NCI-H1092 treated with DMSO at 0.1 percent for 48 hours (cell line): ENCODE measurements at regions not wholly inside any gene's neighbourhood (a gene's known extent, or its start where the extent isn't known, plus 50 kb on each side); places are given as distances from the start of the nearest gene placed in this dataset.
"Not testable (repeated sequence)": the region's sequence is repeated elsewhere in the genome, so short reads cannot be mapped to it uniquely, and the experiment has no call there.

Source experiments
- DNase-seq: peaks from one replicate; lab custom pipeline; 2025; lab: John Stamatoyannopoulos, UW

DNA sequence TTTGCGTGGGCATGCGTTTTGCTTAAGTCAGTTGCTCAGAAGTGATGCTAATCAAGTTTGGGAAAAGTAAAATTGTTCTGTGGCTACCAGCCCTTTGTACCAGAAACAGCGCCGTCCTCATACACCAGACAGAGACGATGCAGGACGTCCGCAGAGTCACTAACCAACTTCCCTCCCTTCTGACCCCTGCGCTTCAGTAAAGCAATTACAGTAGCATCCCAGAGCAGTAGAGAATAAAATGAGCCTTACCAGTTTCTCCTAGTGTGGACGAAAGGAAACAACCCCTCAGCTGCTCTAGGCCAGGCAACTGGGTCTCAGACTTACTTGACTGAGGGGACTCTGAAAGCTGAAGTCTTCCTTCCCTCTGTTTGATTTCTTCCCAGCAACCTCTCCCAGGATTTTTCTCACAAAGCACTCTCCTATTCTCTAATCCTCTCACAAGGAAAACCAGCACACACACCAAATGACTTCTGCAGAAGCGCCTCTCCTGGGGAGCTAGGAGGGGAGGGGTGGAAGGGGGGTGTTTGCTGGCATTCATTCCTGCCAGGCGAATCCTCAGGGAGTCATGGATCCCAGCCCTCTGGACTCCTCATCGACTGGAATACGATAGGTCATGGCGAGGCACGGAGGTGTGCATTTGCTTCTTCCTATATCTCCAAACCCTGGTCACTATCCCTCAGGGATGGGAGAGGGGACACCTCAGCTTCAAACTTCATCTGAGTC, 56.0 kb upstream of the MID1 start:
- DNase-seq = peak; percentile 10

DNA sequence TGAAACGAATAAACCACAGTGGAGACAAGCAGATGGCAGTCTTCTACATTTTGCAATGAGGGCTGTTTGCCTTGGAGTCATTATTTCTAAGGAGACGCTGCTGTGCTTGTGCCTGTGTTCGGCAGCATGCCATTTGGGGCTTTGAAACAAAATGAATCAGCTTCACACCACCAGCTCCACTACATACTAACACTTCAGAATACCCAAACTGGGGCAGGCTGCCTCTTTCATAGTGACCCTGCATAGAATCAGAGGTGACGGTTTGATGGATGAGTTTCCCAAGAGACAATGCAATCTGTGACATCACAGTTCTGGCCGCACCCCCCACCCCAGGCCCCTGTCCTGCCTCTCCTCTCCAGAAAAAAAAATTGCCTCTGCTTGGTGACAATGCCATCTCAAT, 57.1 kb upstream of the MID1 start:
- DNase-seq = peak; percentile 67

DNA sequence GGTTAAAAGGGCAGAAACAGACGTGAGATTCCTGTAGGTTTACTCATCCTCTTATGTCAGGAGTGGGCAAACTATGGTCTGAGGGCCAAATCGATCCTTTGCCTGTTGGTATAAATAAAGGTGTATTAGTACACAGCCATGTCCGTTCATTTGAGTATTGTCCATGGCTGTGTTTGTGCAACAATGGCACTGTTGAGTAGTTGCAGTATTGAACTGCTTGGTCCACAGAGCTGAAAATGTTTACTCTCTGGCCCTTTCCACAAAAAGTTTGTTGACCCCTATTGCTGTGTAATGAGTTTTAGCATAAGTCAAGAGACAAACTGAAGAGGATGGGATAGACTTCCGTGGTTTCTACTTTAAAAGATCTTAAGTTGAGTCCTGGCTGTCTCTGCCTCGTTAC, 59.0 kb upstream of the MID1 start:
- DNase-seq = no peak

DNA sequence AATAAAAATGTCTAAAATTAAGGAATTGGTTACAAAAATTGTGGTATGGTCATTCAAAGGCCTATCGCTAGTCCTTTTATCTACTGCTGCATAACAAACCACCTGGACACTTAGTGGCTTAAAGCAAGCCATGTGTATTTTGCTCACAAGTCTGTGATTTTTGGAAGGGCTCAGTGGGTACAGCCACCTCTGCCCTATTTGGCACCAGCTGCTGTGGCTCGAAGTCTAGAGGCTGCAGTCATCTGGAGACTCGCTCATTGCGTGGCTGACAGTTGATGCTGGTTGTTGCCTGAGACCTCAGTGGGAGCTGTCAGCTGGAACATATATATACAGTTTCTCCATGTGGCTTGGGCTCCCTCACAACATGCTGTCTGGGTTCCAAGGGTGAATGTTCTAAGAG, 60.8 kb upstream of the MID1 start:
- DNase-seq = no peak

DNA sequence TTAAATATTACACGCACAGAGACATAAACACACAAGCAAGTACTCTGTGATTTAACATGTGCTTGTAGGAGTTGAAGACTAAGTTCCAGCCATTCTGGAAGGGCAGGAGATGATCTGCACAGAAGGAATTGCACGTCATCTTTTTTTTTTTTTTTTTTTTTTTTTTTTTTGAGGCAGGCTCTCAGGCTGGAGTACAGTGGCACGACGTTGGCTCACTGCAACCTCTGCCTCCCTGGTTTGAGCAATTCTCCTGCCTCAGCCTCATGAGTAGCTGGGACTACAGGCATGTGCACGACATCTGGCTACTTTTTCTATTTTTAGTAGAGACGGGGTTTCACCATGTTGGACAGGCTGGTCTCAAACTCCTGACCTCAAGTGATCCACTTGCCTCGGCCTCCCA, 63.2 kb upstream of the MID1 start:
- DNase-seq = not testable (repeated sequence)

DNA sequence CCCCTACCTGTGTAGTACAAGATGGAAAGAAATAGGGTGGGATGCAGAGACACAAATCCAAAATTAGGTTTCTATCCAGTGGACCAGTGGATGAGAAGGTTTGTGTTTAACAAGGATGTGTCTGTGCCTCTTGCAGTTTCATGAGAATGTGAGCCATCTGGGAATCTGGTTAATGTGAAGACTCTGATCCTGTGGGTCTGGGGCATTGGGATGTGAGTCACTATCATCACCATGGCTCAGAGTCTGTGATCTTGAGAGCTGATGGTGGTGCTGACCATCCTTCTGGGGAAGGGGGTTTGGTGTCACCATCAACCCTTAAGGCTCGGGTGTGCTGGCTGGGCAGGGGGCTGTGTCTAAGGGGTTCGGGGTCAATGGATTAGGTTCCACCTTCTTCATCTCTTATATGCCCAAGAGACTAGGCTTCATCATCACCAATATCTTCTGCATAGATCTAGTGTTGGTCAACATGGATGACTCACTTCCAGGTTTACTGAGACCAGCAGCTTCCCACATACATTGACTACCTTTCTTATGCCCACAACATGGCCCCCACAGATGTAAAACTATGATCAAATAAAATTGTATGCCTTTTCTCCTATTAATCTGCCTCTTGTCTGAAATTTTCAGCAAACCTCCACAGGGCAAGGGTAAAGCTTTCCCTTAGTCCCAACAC, 65.7 kb upstream of the MID1 start:
- DNase-seq = no peak

DNA sequence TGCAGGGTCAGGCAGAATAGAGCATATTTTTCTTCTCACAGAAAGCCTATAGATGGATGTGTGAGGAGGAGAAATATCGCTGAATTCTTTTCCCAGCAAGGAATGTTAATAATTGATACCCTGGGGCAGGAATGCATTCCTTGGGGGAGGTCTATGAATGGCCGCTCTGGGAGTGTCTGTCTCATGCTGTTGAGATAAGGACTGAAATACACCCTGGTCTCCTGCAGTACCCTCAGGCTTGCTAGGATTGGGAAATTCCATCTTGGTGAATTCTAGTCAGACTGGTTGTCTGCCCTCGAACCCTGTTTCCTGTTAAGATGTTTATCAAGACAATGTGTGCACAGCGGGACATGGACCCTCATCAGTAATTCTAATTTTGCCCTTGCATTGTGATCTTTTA, 71.4 kb upstream of the MID1 start:
- not testable (repeated sequence) for DNase-seq

DNA sequence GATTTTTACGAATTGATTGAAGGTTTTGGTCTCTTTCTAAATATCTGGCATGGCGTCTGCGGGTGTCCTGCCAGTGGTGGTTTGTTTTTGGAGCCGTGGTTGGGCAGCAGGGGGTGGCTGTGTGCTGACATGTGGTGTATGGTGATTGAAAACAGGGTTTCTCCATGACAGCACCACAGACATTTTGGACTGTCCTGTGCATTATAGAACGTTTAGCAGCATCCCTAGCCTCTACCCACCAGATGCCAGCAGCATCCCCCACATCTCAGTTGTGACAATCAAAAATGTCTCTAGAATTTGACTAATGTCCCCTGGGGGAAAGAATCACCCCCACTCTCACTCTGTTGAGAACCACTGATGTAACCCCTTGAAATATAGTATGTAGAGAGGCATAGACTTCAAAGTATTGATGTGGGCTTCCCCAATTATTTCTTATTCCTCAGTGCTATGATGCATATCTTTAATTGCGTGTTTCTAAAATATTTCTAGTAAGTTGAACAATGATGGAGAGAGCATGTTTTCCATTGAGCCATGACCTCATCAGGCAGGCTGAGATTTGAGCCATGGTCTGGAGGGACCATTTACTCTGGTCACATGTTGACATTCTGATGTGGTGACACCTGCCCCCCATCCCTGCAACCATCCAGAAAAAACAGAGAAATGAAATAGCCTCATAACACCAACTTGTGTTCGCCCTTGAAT, 77.4 kb upstream of the MID1 start:
- no peak for DNase-seq

DNA sequence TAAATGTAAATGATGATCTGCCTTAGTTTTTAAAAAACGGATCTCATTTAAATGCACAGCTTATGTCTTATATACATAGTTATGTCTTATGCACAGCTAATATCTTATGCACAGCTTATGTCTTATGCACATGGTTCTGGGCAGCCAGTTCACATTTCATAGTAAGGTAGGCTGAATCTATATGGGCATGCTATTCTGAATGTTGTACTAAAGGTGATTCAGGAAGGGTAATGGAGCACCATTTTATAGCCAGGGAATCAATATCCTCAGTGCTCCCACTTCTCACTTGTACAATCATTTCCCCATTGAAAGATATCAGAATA, 77.9 kb upstream of the MID1 start:
- no peak for DNase-seq

DNA sequence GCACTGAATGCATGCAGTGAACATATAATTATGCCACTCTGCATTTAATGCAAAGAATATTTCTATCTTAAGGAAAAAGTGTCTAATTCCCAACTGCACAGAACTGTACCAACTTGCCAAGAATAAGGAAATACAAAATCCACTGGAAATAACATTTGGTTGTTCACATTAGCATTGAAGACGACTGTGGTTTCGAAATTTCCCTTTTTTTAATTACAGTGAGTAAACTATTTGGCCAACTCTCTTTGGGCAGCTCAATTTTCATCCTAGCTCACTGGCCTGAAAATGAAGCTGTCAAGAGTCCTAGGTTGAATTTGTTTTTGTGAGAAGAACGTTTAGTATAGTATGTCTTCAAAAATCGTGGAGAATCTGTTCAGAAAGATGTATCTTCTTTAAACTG, 81.6 kb upstream of the MID1 start:
- no peak for DNase-seq

DNA sequence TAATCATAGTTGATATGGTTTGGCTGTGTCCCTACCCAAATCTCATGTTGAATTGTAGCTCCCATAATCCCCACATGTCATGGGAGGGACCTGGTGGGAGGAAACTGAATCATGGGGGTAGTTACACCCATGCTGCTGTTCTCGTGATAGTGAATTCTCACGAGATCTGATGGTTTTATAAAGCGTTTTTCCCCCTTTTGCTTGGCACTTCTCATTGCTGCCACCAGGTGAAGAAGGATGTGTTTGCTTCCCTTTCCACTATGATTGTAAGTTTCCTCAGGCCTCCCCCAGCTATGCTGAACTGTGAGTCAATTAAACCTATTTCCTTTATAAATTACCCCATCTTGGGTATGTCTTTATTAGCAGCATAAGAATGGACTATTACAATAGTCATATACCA, 86.0 kb upstream of the MID1 start:
- DNase-seq = not testable (repeated sequence)

DNA sequence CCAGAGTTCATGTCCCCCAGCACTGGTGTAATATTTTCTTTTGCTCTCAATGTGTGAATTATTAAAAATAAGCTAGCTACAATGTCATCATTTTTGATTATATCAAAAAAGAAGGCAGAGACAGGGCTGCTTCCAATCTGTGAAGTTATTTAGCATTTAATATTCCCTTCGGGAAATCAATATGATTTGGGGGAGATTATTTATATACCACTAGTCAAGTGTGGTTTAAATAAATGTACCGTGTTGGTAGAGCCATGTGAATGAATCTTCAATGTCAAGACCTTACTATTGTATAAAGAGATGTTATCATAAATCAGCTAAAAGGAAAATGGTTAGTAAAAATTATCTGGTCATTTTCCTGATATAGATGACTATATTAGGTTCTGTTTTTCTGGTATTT, 87.4 kb upstream of the MID1 start:
- no peak for DNase-seq

DNA sequence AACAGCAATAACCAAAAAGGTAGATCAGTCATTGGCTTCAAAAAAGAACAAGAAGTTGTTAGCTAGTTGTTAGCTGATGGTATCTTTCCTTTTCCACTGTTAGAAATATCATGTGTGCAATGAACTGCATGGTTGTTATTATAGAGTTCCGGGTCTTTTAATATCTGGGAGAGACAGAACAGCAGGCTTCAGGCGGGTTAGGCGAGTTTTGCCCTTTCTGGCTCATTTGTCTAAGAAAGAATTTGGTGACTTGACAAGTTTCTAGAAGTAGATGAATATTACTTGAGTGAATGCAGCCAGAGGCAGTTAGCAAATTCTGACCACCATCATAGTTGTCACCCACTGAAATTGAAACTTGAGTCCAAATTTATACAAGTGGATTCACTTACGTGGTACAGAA, 88.9 kb upstream of the MID1 start:
- DNase-seq = no peak

DNA sequence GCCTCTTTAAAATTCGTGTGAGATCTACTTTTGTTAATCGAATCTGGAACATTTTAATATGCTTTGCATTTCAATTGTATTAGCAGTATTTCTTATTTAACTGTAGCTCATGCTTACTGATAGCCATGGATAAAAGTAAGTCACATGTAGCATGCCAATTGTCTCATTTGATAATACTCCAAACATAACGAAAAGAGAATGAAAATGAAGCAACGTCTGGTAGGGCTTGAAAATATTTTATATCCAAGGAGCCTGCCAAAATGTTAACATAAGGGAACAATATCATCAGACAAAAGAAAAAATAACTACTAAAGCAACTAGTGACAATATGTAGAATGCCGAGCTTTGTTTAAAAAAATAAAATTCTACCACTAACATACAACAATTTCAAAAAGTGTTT, 94.1 kb upstream of the MID1 start:
- no peak for DNase-seq

DNA sequence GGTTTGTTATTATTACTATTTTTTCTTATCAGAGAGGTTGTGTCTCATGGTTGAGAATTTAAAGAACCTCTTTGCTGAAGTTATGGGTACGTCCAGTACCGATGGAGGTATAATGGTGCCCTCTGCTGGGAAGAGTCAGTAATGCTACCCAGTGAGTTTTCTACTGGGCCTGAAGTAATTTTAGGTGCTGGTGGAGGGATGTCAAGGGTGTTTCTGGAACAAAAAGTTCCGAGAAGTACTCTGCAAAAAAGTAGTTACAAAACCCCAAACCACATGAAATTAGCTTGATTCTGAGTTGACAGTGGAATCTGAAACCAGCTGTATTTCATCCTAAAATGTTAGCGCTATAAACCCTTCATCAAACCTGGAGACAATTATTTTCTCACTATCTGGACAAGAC, 102.5 kb upstream of the MID1 start:
- DNase-seq = peak; percentile 50

DNA sequence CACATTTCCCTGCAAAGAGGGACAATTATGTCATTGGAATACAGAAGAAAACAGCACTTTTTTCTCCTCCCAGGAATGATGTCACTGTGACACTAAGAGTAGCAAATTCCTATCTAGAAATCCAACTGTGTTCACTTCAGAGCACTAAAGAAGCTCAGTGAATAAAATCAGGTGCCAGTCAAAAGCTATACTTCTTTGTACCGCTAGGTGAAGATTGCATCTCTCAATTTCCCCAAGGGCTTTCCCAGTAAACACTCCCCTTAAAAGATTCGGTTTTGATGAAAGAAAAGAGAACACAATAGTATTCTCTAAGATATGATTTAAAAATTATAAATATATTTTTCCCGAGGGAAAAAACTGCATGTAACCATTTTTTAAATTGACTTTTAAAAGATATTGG, 104.7 kb upstream of the MID1 start:
- no peak for DNase-seq

DNA sequence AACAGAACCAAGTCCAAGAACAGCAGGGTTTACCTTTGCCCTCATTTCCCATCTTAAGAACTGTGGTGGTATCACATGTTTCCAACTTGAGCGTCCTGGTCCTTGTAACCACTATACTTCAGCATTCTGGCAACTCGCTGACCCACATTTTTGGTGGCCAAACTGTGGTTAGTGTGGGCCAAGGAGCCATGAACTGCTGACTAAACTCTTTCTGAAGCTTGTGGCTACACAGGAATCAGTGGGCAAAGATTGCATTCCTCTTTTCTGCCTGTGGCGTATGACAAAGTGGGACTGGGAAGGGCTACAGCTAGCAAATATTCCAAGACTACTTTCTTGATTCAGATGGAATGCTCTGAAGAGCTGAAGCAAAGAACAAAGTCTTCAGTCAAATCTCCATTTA, 106.3 kb upstream of the MID1 start:
- DNase-seq = no peak

DNA sequence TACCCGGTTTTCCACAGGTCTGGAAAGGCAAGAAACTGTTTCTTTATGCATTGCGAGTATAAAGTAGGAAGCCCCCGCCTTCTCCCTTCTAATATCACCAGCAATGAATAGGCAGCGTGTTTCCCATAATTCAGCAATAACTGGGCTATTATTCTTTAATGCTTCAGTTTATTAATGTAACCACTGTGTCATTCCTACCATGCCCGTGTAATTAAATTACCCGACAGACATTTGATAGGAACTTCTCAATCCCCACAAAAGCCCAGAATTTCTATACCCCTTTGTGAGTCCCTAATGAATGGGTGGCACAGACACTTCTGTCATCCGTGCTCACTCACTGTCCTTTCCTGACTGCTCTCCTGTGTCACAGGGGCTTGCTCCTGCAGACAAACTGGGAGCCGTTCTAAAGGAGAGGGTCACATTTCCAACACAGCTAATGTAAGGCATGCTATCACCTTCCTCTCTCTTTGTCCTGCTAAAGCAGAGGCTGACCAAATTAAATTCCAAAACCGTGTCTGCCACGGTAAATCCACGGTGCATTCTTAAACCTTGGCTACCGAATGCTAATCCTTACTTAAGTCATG, 108.5 kb upstream of the MID1 start:
- no peak for DNase-seq

DNA sequence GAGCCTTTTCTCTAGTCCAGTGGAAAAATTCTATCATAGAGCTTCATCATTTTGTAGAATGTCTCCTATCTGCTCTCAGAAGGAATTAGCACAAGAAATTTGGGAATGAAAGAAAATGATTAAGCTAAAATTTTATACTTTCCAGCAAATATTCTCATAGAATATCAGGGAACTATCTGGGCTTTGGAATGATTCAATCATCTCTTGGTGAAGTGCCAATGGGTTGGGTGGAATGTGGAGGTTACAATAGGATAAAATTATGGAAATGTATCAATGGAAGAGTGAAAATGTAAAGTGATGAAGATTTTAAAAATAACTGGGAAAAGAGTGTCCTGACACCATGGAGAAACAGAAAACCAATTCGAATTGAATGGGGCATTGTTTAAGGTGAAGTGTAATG, 119.0 kb upstream of the MID1 start:
- DNase-seq = no peak

DNA sequence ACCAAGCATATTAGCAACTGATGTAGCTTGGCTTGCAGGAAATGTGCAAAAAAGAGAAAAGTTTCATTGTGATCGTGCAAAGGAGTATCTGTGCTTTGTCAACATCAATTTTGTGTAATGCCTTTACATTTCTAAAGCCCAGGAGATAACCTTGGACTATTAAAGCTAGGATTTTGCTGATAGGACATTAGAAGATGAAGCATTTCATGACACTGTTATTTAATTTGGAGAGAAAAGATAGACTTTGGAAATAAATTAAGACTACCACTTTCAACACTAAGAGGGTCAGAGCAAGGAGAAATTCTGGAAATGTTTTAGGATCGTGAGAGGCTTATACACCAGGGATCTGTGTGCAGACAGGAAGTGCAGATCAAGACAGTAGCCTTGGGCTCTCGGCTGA, 120.6 kb upstream of the MID1 start:
- no peak for DNase-seq

DNA sequence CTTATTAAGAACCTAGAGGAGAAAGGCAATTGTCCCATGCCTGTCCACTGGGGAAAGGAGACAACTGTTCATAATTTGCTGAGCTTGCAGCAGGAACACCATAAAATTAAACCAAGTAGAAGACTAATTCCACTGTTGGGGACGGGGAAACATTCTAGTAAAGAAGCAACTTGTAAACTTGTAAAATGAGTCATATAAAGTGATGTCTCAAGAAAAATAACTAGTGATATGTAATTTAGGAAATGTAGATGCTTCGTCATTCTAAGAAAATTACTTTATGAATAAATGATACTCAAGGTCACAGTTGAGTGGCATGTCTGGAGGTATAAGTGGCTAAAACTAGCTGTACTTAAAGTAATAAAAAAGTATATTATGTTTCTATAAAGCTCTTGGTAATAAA, 121.2 kb upstream of the MID1 start:
- DNase-seq = no peak

DNA sequence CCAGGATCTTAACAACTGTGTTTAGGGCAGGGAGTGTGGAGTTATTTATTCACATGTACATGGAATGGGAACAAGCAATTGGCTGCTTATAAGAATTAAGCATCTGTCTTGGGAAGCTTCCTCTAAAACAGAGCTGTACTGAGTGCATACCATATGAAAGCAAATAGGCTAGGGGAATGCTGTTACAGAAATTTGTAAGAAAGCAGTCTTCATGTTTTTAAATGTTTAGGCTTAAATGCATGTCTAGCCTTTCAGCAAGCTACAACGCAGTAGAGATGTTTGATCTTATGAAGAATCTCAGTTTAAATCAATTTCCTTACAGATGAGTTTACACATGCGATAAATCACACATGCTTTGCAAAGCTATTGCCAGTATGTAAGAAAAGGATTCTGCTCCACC, 123.1 kb upstream of the MID1 start:
- no peak for DNase-seq

DNA sequence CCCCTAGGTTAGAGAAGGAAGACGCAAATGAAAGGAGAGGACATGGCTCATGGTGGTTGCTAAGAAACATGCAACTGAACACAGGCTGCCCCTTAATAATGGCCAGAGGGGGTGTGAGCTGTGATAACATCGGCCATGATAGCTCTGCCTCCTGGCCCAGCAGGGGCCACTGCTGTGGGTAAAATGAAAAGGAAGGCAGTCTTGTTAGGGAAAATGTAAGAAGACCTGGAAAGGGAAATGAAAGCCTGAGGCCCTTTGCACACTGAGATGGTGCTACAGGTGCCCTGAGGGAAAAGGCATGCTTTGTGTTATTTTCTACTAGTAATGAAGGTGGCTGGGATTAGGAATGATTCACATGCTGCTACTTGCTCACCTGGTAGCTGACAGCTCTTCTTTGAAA, 123.6 kb upstream of the MID1 start:
- DNase-seq = no peak
